ENCODE measurements at regions not wholly inside any gene's neighbourhood (a gene's known extent, or its start where the extent isn't known, plus 50 kb on each side); places are given as distances from the start of the nearest gene placed in this dataset.

- no peak for DNase-seq
Observed at GRCh38 chr5:143488381-143488780, 84.9 kb upstream of the NR3C1 start.

GRCh38 chr5:143484601-143485000, 81.1 kb upstream of the NR3C1 start:
- no peak for DNase-seq

- no peak for DNase-seq
Observed at GRCh38 chr5:143481697-143482531, 78.4 kb upstream of the NR3C1 start.

- no peak for DNase-seq
Observed at GRCh38 chr5:143480001-143480400, 76.5 kb upstream of the NR3C1 start.

- no peak for DNase-seq
Observed at GRCh38 chr5:143479394-143479793, 75.9 kb upstream of the NR3C1 start.

- DNase-seq: no peak
Observed at GRCh38 chr5:143476601-143477211, 73.2 kb upstream of the NR3C1 start.

GRCh38 chr5:143474616-143475015, 71.1 kb upstream of the NR3C1 start:
- DNase-seq: no peak

- DNase-seq: no peak
Observed at GRCh38 chr5:143473481-143473880, 70.0 kb upstream of the NR3C1 start.

- no peak for DNase-seq
Observed at GRCh38 chr5:143472576-143472975, 69.1 kb upstream of the NR3C1 start.

- no peak for DNase-seq
Observed at GRCh38 chr5:143471666-143472464, 68.4 kb upstream of the NR3C1 start.

- no peak for DNase-seq
Observed at GRCh38 chr5:143471041-143471509, 67.6 kb upstream of the NR3C1 start.

- no peak for DNase-seq
Observed at GRCh38 chr5:143470120-143470519, 66.6 kb upstream of the NR3C1 start.

GRCh38 chr5:143469125-143469524, 65.6 kb upstream of the NR3C1 start:
- DNase-seq: no peak

- DNase-seq: no peak
Observed at GRCh38 chr5:143466632-143467031, 63.1 kb upstream of the NR3C1 start.

GRCh38 chr5:143464723-143465490, 61.4 kb upstream of the NR3C1 start:
- no peak for DNase-seq

- DNase-seq: no peak
Observed at GRCh38 chr5:143462431-143462830, 58.9 kb upstream of the NR3C1 start.

GRCh38 chr5:143459433-143459832, 55.9 kb upstream of the NR3C1 start:
- no peak for DNase-seq

GRCh38 chr5:143456952-143457547, 53.6 kb upstream of the NR3C1 start:
- DNase-seq: no peak

- no peak for DNase-seq
Observed at GRCh38 chr5:143454936-143455516, 51.5 kb upstream of the NR3C1 start.

- DNase-seq: no peak
Observed at GRCh38 chr5:143453720-143454119, 50.2 kb upstream of the NR3C1 start.
